Activated CD4-positive, alpha-beta T cell treated with anti-CD3 and anti-CD28 coated beads, Interleukin-2, amount 50 U/mL, for 48 hours (primary cell): ENCODE measurements at regions not wholly inside any gene's neighbourhood (a gene's known extent, or its start where the extent isn't known, plus 50 kb on each side); places are given as distances from the start of the nearest gene placed in this dataset.
"Not testable (repeated sequence)": the region's sequence is repeated elsewhere in the genome, so short reads cannot be mapped to it uniquely, and the experiment has no call there.

Experiments
- DNase-seq, 2 experiments: peaks; one replicate each; pipeline ENCODE4 v3.0.0-alpha.2; 2020

DNA sequence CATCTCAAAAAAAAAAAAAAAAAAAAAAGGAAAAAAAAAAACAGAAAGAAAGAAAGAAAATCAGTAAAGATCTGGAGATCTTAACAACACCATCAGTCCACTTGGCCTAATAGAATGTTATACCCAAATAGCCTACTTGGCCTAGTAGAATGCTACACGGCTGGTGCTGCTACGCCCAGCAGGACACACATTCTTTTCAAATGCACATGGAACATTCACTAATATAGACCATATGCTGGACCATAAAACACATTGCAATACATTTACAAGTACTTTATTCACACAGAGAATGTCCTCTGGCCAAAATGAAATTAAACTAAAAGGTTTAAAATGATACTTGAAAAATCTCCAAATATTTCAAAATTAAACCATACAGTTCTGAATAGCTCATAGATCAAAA is 80.0 kb upstream of the TNFAIP3 start:
- no peak for DNase-seq

DNA sequence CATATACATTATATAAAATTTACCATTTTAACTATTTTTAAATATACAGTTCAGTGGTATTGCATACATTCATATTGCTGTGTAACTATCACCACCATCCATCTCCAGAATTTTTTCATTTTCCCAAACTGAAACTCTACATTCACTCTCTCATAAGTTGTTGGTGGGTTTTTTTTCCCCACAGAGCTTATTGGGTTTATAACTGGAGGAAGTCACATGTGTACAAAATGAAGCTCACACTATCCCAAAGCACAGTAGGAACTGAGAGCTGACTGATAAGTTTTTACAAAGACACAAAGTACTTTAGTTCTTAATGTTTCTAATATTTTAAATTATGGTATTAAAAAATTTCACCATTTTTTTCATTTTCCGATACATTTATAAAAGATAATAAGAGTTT is 78.8 kb upstream of the TNFAIP3 start:
- DNase-seq = no peak

GRCh38 chr6:137791281-137792159 is 75.5 kb upstream of the TNFAIP3 start:
- DNase-seq = no peak

DNA sequence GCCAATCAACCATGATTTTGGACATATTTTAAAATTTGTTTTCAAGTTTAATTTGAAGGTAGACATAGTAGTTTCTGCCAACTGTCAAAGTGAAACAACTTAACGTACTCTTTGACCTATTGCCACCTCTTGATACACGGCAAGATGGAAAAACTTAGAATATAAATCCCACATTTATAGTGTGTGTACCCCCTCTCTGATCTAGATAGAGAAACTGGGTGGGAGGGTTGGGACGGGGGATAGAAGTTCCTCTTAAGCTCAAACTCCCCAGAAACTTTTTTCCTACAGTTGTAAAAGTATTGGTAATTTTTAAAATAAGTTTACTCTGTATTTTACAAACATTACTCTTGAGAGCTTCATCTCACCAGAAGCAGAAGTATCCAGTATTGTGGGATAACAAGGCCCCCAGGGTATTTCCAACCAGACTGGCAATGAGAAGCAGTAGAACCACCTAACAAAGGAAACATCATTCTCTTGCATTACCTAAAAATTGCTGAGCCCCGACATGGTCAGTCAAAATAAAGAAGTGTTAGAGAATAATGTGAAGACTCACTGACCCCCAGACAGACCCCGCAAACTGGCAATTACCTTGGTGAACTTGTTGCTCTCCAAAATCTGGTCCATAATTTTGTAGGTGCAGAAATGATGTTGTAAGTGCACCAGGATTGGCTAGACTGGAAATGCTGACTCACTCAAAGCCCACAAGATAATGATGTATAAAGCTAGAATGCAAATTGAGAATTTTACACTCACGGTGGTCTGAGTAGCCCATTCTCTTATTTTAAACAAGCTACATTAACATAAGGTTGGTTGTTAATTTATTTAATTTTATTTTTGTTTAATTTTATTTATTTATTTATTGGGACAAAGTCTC is 74.7 kb upstream of the TNFAIP3 start:
- DNase-seq = no peak

- DNase-seq = no peak
These were observed 73.1 kb upstream of the TNFAIP3 start for GRCh38 chr6:137793805-137794515.

DNA sequence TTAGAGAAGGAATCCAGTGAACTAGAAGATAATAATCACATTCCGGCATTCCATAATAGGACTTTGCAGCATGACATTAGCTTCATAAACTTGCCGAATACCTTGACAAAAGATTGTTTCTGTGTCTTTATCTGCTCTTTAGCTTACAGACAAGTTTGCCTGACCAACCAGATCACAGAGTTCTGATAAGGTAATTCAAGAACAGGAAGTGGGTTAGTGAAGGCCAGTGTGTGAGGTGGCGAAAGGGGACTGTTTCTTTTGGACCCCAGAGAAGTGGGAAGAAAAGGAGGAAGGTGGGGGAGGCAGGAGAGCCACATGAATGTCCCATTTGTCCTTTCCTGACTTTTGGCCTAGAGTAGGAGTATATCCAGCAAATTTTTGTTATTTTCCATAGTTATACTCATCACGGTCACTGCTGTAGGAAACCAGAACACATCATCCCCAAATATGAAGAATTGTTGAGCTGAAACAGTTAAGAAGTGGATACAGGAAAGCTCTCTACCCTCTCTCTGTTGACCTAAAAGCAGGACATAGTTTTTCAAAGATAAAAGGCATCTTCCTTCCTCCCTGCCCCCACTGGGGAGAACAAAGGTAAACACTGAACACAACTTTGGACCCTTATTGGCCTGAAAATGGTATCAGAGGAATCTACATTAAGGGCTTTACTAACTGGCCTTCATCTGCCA is 72.4 kb upstream of the TNFAIP3 start:
- no peak for DNase-seq

GRCh38 chr6:137795501-137795900 is 71.6 kb upstream of the TNFAIP3 start:
- DNase-seq = no peak

DNA sequence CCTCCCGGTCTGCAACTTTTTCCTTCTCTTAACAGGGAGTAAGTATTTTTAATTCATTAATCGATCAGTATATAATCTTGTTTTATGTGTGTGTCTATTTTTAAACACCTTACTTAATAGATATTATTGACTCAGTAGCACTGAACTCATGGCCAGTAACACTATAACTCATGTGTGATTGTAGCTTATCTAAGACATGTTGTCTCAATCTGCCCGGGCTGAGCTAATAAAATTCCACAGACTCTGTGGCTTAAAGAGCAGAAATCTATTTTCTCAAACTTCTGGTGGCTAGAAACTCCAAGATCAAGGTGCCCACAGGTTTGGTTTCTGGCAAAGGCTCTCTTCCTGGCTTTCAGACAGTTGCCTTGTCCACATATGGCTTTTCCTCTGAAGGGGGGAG is 68.8 kb upstream of the TNFAIP3 start:
- no peak for DNase-seq

DNA sequence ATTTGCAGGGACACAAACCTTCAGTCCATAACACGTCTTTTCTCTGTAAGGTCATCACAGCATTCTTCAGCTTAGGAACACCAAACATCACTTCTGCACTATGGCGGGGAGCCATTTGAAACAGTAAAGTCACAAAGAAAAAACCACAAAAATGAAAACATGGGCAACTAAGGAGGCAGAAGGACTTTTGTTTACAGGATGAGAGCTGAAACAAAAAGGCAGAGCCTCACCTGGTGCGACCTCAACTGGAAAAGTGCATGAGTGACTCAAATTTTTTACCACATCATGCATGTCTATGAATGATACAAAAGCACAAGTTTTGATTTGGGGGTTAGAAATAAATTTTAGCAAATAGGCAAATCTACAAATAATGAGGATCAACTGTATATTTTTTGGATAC is 68.2 kb upstream of the TNFAIP3 start:
- peak in 1 of 2 experiments; percentile 39 for DNase-seq

- peak; percentile 46 to 67 for DNase-seq
These were observed 67.0 kb upstream of the TNFAIP3 start for GRCh38 chr6:137799950-137800568.

DNA sequence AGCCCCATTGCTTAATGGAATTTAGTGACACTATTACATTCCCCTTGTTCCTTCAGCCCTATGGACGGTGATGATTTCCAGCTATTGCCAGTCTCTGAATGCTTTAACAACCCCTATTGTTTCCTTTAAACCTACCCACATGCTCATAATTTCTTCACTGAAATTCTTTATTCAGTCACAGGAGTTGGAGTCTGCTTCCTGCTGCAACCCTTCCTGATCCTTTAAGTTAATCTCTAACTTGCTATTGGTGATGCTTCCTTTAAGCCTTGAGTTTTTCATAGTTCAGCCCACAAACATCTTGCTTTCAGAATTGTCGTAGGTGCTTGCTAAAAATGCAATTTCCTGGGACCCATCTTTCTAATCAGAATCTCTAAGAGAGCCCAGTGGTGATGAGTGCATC is 66.3 kb upstream of the TNFAIP3 start:
- DNase-seq = no peak

DNA sequence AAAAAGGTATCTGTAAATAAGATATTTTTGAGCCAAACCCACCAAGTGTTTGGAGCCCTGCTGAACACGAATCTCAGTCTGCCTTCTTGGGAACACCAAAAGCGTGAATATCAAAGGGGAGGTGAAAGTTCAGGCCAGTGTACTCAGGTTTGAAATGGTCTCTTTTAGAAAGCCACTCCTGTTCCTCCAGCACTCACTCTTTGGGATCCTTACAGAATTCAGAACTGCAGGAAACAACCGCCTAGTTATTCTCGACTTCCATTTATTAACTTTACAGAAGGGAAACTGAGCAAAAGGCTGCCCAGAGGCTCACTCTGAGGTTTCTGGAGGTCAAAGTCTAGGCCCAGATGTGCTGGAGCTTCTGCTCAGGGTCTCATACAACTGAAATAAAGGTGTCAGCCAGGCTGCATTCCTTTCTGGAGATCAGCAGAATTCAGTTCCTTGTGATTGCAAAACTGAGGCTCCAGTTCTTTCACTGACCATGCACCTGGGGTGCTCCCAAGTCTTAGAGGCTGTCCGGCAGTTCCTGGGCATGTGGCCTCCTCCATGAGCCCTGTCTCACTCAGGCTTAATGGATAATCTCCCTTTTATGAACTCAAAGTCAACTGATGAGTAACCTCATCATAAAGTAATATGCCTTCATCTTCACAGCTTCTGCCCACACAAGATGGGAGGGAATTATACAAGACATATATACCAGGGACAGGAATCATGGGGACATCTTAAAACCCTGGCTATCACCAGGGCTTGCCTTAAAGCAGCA is 65.5 kb upstream of the TNFAIP3 start:
- DNase-seq = no peak

- no peak for DNase-seq
These were observed 64.5 kb upstream of the TNFAIP3 start for GRCh38 chr6:137802408-137803182.

GRCh38 chr6:137804637-137805036 is 62.4 kb upstream of the TNFAIP3 start:
- DNase-seq = no peak

- DNase-seq = no peak
These were observed 61.4 kb upstream of the TNFAIP3 start for GRCh38 chr6:137805622-137806021.

DNA sequence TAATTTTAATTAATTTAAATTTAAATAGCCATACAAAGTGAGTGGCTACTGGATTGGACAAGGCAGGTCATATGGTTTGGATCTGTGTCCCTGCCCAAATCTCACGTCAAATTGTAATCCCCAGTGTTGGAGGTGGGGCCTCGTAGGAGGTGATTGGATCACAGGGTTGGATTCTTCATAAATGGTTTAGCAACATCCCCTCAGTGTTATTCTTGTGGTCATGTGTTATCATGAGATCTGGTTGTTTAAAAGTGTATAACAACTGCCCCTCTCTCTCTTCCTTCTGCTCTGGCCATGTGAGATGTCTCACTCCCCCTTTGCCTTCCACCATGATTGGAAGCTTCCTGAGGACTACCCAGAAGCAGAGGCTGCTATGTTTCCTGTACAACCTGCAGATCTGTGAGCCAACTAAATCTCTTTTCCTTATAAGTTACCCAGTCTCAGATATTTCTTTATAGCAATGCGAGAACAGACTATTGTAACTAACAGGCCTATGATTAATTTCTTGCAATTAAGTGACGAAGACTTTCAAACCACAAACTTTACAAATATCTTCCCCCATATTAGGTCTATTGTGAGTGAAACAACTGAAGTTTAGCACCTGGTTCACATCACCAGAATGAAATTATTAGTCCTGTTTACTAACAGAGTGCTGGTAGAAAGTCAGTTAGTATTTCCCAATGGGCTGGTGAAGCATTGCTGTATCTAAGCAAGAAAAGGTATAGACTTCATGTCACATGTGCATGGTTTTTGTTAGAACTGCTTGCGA is 60.0 kb upstream of the TNFAIP3 start:
- no peak for DNase-seq

DNA sequence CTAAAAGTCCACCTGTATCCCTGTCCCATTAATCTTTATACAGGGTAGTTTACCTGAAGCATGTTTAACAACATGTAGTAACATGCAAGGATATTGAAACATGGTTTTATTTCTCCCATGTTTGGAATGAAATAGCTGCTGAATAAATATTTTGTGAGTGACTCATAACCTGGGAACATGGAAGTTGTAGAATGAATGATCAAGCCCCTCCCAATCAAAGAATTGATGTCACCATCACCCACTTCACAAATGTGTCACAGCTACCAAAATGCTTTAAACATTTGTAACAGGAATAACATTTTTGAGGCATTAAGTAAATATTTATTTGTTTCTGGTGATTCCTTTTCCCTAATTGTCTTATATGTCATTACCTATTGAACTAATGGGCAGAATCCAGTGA is 58.9 kb upstream of the TNFAIP3 start:
- no peak for DNase-seq

DNA sequence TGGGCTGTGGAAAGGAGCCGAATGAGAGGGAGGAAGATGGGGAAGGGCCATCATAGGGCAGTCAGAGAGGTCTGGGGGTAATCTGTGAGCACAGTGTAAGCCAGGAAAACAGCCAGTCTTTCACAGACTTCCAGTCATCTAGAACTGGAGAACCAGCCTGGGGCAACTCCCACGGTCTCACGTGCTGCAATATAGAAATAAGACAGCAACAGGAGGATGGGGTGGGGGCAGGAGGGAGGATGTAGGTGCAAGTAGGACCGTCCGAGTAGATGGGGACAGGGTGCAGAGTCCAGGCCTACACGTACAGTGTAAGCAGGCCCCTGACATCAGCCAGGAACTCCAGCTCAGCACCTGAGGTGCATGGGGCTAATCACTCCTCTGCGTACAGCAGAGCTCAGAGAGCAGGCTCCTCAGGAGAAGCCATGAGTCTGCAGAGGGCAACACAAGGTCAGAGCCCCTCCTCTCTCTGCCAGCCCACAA is 58.2 kb upstream of the TNFAIP3 start:
- no peak for DNase-seq

GRCh38 chr6:137809895-137810553 is 57.0 kb upstream of the TNFAIP3 start:
- not testable (repeated sequence) for DNase-seq
